ENCODE measurements at regions not wholly inside any gene's neighbourhood (a gene's known extent, or its start where the extent isn't known, plus 50 kb on each side); places are given as distances from the start of the nearest gene placed in this dataset.

DNA sequence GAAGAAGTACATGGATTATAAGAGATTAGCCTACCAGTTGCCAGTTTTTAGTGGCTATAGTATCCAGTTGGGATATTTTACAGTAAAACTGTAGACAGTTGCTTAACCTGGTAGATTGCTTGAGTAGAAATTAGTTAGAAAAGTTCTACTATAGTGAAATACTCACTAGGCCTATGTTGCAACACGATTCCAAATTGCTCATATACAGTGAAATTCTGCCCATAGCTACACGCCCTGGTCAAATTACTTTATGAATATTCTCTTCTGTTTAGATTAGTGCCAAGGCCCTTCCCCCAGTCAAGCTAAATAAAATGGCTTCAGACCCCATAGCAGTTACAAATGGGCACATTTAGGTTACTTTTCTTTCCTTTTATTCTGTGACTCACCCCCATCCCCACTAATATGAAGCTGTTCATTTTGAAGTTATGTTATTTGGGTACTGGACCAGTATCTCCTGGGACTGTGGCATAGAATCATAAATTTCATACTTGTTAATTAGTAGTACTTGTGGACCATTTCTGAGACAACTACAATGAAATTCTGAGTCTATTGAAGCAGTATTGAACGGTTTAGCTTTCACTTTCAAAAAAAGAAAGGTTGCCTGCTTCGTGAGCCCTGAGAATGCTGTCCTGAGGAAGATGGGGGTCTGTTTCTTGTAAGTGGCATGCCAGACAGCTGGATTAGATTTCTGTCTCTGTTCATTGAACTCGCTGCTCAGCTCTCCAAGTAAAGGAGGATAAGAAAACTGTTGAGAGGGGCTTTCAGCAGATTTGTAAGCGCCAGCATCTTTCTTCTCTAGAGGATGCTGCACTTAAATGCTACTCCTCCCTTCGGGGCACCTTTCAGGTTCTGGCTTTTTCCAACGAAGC lies 65.8 kb upstream of the CFAP20DC start:
- Histone ChIP-seq H3K27ac (no peak overlapping the region), H3K27me3 (no peaks in the 10 kb centered on the region), H3K4me3 (no peak overlapping the region), H3K36me3 (no peaks in the 10 kb centered on the region), H3K4me1 (no peaks in the 10 kb centered on the region), H3K9me3 (no peaks in the 10 kb centered on the region)
- intact Hi-C loops (cut with DNase I; ENCODE audit: low total_unique reads) (no loop called here), in situ Hi-C loops (cut with MboI; ENCODE audit: low sequenced_read_pairs in 4 of 4) (no loop called here)
- TF ChIP-seq, protein P1, sequence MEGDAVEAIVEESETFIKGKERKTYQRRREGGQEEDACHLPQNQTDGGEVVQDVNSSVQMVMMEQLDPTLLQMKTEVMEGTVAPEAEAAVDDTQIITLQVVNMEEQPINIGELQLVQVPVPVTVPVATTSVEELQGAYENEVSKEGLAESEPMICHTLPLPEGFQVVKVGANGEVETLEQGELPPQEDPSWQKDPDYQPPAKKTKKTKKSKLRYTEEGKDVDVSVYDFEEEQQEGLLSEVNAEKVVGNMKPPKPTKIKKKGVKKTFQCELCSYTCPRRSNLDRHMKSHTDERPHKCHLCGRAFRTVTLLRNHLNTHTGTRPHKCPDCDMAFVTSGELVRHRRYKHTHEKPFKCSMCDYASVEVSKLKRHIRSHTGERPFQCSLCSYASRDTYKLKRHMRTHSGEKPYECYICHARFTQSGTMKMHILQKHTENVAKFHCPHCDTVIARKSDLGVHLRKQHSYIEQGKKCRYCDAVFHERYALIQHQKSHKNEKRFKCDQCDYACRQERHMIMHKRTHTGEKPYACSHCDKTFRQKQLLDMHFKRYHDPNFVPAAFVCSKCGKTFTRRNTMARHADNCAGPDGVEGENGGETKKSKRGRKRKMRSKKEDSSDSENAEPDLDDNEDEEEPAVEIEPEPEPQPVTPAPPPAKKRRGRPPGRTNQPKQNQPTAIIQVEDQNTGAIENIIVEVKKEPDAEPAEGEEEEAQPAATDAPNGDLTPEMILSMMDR (IDR thresholded peaks at IDR 0.05 in 4 of 5, conservative IDR thresholded peaks at IDR 0.05 in 1 of 5) = no peak
- no peak for TF ChIP-seq POLR2A (IDR thresholded peaks at IDR 0.05)
- ATAC-seq = no peak
- no peak for DNase-seq

DNA sequence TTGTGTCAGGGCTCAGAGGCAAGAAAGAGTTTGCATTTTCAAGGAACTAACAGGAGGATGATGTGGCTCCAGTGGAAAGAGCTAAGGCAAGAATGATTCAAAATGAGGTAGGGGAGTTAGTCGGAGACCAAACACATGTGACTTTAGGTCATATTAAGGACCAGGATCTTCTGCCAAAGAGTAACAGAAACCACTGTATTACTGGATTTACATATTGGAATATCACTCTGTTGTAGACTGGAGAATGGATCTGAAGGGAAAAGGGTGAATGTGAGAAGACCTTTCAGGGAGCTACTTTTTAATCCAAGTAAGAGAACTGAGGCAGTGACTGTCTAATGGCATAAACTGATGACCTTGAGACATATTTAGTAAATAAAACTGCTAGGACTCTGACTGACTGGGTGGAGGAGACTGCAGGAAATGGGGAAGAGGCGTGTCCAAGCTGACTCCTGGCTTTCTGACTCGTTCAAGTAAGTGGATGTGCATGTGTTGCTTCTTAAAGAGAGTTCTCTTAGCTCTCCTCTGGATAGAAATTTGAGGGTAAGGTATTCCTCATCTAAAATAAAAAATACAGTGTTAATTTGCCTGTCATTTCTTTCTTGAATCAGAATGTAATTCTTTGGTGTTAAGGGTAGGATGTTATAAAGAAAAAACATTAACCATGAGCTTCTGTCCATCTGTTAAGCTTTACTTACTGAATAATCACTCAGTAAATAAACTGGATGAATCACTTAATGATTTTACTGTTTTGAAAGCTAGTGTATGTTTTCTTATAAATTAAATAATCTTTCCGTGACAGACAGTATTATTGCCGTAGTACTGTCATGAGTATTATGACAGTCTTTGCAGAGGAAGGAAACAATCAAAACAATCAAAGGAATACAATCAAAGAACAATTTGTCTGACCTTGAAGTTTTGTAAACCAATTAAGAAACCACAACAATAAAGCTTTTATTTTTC lies 58.3 kb upstream of the CFAP20DC start:
- Histone ChIP-seq H3K27me3 (no peaks in the 10 kb centered on the region), H3K27ac (no peak overlapping the region), H3K9me3 (no peaks in the 10 kb centered on the region), H3K4me3 (no peak overlapping the region), H3K4me1 (no peaks in the 10 kb centered on the region), H3K36me3 (no peaks in the 10 kb centered on the region)
- in situ Hi-C loops (cut with MboI; ENCODE audit: low sequenced_read_pairs in 4 of 4) = no loop called here
- intact Hi-C loops (cut with DNase I; ENCODE audit: low total_unique reads) = no loop called here
- DNase-seq (no peak), ATAC-seq (no peak)
- TF ChIP-seq, protein P1 (IDR thresholded peaks at IDR 0.05 in 4 of 5, conservative IDR thresholded peaks at IDR 0.05 in 1 of 5) = no peak
- no peak for TF ChIP-seq POLR2A (IDR thresholded peaks at IDR 0.05)

DNA sequence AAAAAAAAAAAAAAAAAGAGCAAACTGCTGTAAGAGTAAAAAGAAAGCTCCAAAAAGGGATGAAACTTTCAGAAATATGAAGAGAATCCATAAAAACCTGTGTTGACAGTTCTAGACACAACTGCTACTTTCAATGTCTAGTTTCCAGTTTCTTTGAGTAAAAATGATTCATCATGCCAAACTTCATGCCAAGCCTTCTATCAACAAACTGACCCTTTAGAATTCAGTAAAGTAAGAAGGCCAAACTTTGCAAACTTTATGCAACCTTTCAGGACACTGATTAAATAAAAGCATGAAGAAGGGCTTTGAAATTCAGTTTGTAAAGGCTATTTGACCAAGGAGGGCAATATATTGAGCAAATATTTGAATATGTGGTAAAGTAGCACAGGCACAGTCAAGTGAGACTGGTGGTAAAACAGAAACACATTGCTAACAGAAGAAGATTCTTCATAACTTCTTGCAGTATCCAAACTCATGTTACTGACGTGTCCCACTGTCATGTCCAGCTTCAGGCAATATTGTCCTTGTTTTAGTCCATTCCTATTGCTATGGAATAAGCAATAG lies 56.3 kb upstream of the CFAP20DC start:
- Histone ChIP-seq H3K9me3 (no peaks in the 10 kb centered on the region), H3K27me3 (no peaks in the 10 kb centered on the region), H3K27ac (no peak overlapping the region), H3K4me1 (no peaks in the 10 kb centered on the region), H3K36me3 (no peaks in the 10 kb centered on the region), H3K4me3 (no peak overlapping the region)
- no peak for TF ChIP-seq POLR2A (IDR thresholded peaks at IDR 0.05)
- TF ChIP-seq, protein P1 (IDR thresholded peaks at IDR 0.05 in 4 of 5, conservative IDR thresholded peaks at IDR 0.05 in 1 of 5) = no peak
- ATAC-seq (no peak), DNase-seq (no peak)
- in situ Hi-C loops (cut with MboI; ENCODE audit: low sequenced_read_pairs in 4 of 4) = no loop called here
- intact Hi-C loops (cut with DNase I; ENCODE audit: low total_unique reads) = no loop called here

DNA sequence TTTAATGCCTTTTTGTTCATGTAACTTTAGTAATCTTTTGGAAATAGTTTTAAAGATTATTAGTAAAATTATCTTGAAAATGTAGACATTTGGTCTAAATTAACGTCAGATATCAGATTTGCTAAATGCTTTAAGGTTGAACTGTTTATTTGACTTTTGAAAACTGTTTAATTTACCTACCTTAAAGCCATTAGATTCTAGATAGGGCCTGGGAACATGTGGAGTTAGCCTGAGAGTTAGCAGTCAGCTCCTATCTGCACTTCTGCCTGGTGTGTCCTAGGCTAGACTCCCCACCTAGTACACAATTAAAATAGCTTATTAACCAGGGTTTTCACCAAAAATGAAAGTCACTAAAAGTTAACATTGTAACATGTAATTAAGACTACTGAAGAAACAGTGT lies 53.7 kb upstream of the CFAP20DC start:
- Histone ChIP-seq H3K4me1 (no peaks in the 10 kb centered on the region), H3K9me3 (no peaks in the 10 kb centered on the region), H3K27ac (no peak overlapping the region), H3K4me3 (no peak overlapping the region), H3K27me3 (no peaks in the 10 kb centered on the region), H3K36me3 (no peaks in the 10 kb centered on the region)
- ATAC-seq (no peak), DNase-seq (no peak)
- intact Hi-C loops (cut with DNase I; ENCODE audit: low total_unique reads) (no loop called here), in situ Hi-C loops (cut with MboI; ENCODE audit: low sequenced_read_pairs in 4 of 4) (no loop called here)
- TF ChIP-seq, protein P1 (IDR thresholded peaks at IDR 0.05 in 4 of 5, conservative IDR thresholded peaks at IDR 0.05 in 1 of 5) = no peak
- TF ChIP-seq POLR2A (IDR thresholded peaks at IDR 0.05) = no peak

Measured in gastrocnemius medialis (tissue), 4 donors.